ENCODE measurements at regions not wholly inside any gene's neighbourhood (a gene's known extent, or its start where the extent isn't known, plus 50 kb on each side); places are given as distances from the start of the nearest gene placed in this dataset.

DNA sequence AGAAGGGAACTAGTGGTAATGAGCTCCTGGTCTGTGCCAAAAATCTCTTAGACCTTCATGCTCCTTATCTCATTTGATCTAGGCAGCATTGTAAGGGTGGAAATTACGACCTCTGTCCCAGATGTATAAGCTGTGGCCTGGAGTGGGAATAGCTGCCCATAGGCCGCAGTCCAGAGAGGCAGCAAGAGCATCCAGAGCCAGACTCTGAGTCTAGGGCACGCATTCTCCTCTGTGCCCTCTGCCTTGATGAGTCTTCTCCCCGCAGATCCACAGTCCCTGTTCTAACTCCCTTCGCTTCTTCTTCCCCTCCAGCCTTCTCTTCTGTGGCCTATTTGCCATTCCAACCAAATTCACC lies 304.6 kb downstream of the MYCN start:
- no peak overlapping the region for H3K4me3 ChIP-seq (ENCODE audit: low read depth, low read length)
- no peak for DNase-seq (ENCODE audit: low read depth)
- TF ChIP-seq, protein P1, sequence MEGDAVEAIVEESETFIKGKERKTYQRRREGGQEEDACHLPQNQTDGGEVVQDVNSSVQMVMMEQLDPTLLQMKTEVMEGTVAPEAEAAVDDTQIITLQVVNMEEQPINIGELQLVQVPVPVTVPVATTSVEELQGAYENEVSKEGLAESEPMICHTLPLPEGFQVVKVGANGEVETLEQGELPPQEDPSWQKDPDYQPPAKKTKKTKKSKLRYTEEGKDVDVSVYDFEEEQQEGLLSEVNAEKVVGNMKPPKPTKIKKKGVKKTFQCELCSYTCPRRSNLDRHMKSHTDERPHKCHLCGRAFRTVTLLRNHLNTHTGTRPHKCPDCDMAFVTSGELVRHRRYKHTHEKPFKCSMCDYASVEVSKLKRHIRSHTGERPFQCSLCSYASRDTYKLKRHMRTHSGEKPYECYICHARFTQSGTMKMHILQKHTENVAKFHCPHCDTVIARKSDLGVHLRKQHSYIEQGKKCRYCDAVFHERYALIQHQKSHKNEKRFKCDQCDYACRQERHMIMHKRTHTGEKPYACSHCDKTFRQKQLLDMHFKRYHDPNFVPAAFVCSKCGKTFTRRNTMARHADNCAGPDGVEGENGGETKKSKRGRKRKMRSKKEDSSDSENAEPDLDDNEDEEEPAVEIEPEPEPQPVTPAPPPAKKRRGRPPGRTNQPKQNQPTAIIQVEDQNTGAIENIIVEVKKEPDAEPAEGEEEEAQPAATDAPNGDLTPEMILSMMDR (IDR thresholded peaks at IDR 0.05; ENCODE audit: control insufficient read depth, extremely low read depth, insufficient read depth), result no peak

DNA sequence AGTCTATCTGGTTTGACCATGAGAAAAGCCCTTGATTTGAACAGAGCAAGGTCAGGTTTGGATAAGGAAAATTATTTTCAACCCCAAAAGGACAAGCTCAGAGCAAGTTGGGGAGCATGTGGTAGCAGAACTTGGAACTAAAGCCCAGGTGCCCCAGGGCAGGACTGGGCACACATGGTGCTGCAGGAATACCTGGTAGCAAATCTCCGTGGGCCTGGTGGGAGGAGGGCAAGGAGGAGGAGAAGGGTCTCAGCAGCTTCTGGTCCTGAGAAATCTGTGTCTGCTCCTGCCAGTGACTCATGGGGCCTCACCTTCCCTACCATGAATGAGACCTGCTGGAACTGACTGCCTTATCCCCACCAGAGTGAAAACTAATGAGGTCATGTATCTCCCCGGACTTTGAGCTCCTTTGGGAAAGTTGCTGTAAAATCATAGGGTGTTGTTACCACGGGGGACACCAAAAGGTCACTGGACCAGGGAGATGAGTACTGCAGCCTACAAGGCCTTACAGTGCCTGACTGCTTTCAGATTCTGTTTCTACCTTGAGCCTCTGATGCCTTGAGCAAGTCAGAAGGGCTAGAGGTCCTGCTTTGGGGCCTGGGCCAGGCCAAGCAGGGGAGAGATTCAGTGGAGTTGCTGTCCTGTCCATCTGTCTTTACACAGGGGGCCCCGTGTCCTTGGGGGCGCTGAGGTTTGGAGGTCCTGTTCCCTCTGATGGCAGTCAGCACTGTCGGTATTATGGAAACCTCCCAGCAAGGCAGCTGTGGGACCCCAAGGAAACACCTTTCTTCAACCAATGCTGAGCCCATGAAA lies 304.0 kb downstream of the MYCN start:
- TF ChIP-seq, protein P1 (IDR thresholded peaks at IDR 0.05; ENCODE audit: control insufficient read depth, extremely low read depth, insufficient read depth), result no peak
- no peak for DNase-seq (ENCODE audit: low read depth)
- H3K4me3 ChIP-seq (ENCODE audit: low read depth, low read length), result no peak overlapping the region

DNA sequence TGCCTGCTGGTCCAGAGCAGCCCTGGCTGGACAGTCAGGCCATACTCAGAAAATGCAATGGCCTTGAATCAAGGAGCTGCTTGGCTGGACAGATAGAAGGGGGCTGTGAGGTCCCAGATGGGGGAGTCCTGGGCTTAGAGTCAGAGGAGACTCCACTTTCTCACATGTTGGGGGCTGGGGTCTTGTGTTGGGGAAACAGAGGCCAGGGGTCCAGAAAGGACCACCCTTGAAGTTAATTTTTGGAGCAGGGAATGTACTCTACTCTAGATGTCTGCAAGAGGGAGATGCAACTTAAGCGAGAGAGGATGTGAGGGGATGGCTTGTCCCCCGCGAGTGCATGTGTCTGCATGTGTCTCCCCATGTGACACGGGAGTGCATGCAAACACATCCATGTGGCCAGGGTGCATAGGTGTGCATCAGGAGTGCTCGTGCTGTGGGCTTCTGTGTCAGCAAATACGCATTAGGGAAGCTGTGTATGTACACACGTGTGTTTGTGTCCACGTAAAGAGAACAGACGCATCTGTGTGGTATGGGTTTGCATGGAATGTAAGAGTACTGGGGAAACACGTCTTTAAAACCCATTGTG lies 303.2 kb downstream of the MYCN start:
- no peak overlapping the region for H3K4me3 ChIP-seq (ENCODE audit: low read depth, low read length)
- TF ChIP-seq, protein P1 (IDR thresholded peaks at IDR 0.05; ENCODE audit: control insufficient read depth, extremely low read depth, insufficient read depth), result no peak
- no peak for DNase-seq (ENCODE audit: low read depth)

DNA sequence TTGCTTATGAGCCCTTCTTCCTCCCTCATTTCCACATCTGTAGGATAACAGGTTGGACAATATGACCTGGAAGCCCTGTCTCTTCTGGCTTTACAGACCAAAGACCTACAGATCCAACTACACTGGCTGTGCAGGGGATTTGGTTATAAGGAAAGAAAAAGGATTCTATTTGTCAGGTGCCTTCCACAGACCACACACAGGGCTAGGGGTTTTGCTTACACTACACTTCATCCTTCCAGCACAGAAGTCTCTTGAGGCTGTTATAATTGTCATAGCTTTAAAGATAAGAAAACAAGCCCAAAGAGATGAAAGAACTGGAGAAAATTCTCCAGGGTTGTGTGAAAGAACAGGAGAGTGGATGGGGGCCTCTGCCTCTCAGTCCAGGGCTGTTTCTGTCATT lies 302.6 kb downstream of the MYCN start:
- no peak overlapping the region for H3K4me3 ChIP-seq (ENCODE audit: low read depth, low read length)
- TF ChIP-seq, protein P1 (IDR thresholded peaks at IDR 0.05; ENCODE audit: control insufficient read depth, extremely low read depth, insufficient read depth), result no peak
- DNase-seq (ENCODE audit: low read depth), result no peak

DNA sequence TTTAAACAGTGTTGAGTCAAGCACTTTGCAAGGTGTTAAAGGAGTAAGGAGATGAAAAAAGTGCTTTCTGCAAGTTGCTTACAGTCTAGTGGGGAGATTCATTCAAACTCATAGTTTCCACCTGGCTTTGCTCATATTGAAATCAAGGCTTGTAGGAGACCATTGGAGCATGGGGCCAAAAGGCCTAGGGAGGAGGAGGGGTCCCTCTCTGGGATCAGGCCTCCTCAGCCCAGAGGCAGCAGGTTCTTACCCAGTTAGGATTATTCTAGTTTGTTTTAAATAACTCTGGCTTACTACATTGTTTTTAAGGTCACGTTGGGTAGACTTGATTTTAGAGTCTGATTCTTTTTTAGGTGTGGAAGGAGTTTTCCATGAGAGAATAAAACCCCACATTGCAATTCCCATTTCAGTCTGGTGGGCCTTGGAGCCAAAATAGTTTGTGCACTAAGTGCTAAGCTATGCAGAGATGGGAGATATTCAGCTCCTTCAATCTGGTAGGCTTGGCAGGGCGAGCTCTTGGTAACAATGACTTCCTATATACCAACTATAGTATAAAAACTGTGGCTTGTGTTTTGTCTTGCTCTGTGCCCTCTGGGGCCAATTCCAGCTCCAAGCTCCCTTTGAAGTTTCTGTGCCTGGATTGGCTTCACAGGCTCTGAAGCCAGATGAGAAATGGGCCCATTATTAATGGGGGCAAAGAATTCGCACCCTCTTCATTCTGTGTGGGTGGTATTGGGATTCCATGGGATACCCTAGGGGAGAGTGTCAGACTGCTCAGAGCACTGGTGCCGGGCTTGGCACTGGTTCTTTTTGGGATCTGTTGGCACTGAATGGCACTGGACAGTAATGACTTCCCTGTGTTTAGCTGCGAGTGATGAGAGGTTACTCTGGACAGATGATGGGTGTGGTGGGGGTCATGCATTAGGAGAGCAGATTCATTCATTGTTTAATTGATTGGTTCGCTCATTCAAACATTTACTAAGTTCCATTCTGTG lies 301.1 kb downstream of the MYCN start:
- TF ChIP-seq, protein P1 (IDR thresholded peaks at IDR 0.05; ENCODE audit: control insufficient read depth, extremely low read depth, insufficient read depth), result no peak
- no peak for DNase-seq (ENCODE audit: low read depth)
- H3K4me3 ChIP-seq (ENCODE audit: low read depth, low read length), result no peak overlapping the region

DNA sequence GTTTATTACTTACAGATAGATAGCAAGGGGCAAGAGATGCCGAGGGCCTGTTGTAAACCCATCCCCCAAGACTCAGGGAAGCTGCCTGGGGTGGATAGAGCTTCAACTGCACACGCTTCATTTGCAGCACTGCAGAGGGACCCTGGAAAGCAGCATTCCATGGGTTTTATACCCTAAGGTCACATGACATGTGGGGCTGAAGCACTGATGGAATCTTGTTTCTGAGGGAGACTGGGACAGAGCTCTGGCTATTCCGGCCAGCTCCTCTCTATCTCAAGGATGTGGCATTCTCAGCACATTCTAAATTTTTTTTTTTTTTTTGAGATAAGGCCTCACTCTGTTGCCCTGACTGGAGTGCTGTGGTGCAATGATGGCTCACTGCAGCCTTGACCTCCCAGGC lies 300.1 kb downstream of the MYCN start:
- H3K4me3 ChIP-seq (ENCODE audit: low read depth, low read length), result no peak overlapping the region
- DNase-seq (ENCODE audit: low read depth), result no peak
- TF ChIP-seq, protein P1 (IDR thresholded peaks at IDR 0.05; ENCODE audit: control insufficient read depth, extremely low read depth, insufficient read depth), result no peak

Measured in LNCaP clone FGC (cell line).